SK-N-MC (cell line): ENCODE measurements at regions not wholly inside any gene's neighbourhood (a gene's known extent, or its start where the extent isn't known, plus 50 kb on each side); places are given as distances from the start of the nearest gene placed in this dataset.

Experiments
- EZH2 ChIP-seq: fragments of 200-600 bp; sonication (generic); IDR thresholded peaks from one replicate; pipeline ENCODE4 v1.6.1; 2017; ENCODE audit warnings: antibody characterized with exemption
- FOXP2 ChIP-seq: optimal IDR thresholded peaks from 2 replicates; pipeline ENCODE3; 2011; ENCODE audit warnings: mild to moderate bottlenecking, moderate library complexity; ENCODE audit not compliant: insufficient read depth; ENCODE audit errors: extremely low read length, control extremely low read depth
- POLR2AphosphoS5 ChIP-seq: IDR thresholded peaks from 2 replicates; pipeline ENCODE4 v1.6.1; 2012; ENCODE audit warnings: mild to moderate bottlenecking, low read depth, low read length, borderline replicate concordance

DNA sequence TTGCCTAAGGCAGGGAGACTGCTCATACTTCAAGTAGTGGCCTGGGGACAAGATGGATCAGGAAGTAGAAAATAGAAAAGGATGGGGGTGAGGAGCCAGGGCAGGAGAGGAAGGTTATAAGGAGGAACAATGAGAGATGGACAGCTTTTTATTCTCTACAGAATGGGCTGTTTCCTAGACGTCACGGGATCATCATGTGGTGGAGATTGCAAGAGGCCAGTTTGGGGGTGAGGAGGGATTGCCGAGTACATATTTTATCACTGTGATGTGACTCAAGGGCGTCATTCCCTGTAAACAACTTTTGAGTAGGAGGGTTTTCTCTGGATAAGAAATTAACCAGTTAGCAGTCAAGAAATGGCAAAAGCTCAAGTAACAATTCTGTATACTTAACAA is 406.3 kb downstream of the ETS1 start:
- TF ChIP-seq POLR2AphosphoS5: no peak
- no peak for TF ChIP-seq EZH2
- TF ChIP-seq FOXP2: no peak
